GM21526 (cell line): ENCODE measurements at regions not wholly inside any gene's neighbourhood (a gene's known extent, or its start where the extent isn't known, plus 50 kb on each side); places are given as distances from the start of the nearest gene placed in this dataset.
"Not testable (repeated sequence)": the region's sequence is repeated elsewhere in the genome, so short reads cannot be mapped to it uniquely, and the experiment has no call there.

Experiments
- ATAC-seq: cut with Tn5 transposase; IDR thresholded peaks from one replicate; pipeline ENCODE4 v1.9.1; 2021; ENCODE audit warnings: moderate library complexity; ENCODE audit not compliant: unreplicated experiment, low FRiP score

GRCh38 chr10:21041763-21042458, 144.8 kb upstream of the NEBL start:
- no peak for ATAC-seq

- ATAC-seq: no peak
These were observed 142.6 kb upstream of the NEBL start for GRCh38 chr10:21039721-21040120.

GRCh38 chr10:21036757-21037156, 139.6 kb upstream of the NEBL start:
- ATAC-seq: no peak

GRCh38 chr10:21034770-21035169, 137.7 kb upstream of the NEBL start:
- ATAC-seq: not testable (repeated sequence)

- ATAC-seq: no peak
These were observed 137.1 kb upstream of the NEBL start for GRCh38 chr10:21034241-21034640.

- no peak for ATAC-seq
These were observed 135.6 kb upstream of the NEBL start for GRCh38 chr10:21032587-21033319.

GRCh38 chr10:21031232-21031795, 134.2 kb upstream of the NEBL start:
- ATAC-seq: no peak

- no peak for ATAC-seq
These were observed 133.0 kb upstream of the NEBL start for GRCh38 chr10:21030091-21030490.

GRCh38 chr10:21022821-21023220, 125.7 kb upstream of the NEBL start:
- ATAC-seq: no peak

GRCh38 chr10:21021843-21022594, 124.9 kb upstream of the NEBL start:
- no peak for ATAC-seq

- no peak for ATAC-seq
These were observed 124.1 kb upstream of the NEBL start for GRCh38 chr10:21021231-21021630.

- peak; percentile 83 for ATAC-seq
These were observed 123.4 kb upstream of the NEBL start for GRCh38 chr10:21020545-21020944.

GRCh38 chr10:21019436-21019835, 122.3 kb upstream of the NEBL start:
- ATAC-seq: no peak

- ATAC-seq: no peak
These were observed 118.7 kb upstream of the NEBL start for GRCh38 chr10:21015851-21016250.

- no peak for ATAC-seq
These were observed 117.0 kb upstream of the NEBL start for GRCh38 chr10:21014141-21014540.

- ATAC-seq: no peak
These were observed 114.4 kb upstream of the NEBL start for GRCh38 chr10:21011433-21012018.

GRCh38 chr10:21010615-21011014, 113.5 kb upstream of the NEBL start:
- no peak for ATAC-seq

- ATAC-seq: no peak
These were observed 106.2 kb upstream of the NEBL start for GRCh38 chr10:21003240-21003822.

GRCh38 chr10:21002091-21002878, 105.2 kb upstream of the NEBL start:
- no peak for ATAC-seq

GRCh38 chr10:20999699-21000098, 102.6 kb upstream of the NEBL start:
- ATAC-seq: no peak
